22Rv1 (cell line): ENCODE measurements at regions not wholly inside any gene's neighbourhood (a gene's known extent, or its start where the extent isn't known, plus 50 kb on each side); places are given as distances from the start of the nearest gene placed in this dataset.

Experiments used
- ZFX ChIP-seq: fragments of 450-650 bp; IDR thresholded peaks from 2 replicates; pipeline ENCODE4 v1.6.1; 2017; ENCODE audit warnings: antibody characterized with exemption, borderline replicate concordance
- TF ChIP-seq, protein P1 (sequence below): fragments of 450-650 bp; IDR thresholded peaks from 2 replicates; pipeline ENCODE4 v1.5.1; 2017; ENCODE audit warnings: mild to moderate bottlenecking

DNA sequence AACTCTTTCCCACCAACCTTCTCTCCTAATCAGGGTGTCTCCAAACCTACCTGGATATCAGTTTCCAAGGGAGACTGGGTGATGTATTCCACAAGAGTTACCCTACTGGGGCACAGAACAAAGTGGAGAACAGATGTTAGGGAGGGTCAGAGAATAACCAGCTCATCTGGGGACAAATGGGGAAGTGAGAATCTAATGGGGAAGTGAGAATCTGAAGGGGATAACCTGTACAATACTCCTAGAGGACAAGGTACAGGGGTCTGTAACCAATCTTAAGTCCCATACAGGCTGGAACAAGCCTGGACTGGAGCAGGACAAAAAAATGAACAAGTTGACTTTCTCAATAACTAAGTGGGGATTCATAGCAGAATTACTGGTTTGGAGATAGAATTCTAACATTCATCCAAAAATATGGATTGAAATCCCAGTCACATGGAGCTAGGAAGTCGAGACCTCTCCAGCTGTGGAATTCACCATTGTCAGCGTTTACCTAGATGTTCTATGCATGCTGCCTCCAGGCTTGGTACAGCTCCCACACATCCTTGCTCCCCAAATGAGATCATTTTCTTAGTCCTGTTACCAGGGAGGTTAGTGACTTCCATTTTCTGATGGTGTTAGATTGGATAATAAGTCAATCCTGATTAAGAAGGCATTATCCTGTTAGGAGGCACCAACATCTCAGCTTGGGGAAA, 214.8 kb upstream of the MOCS1 start:
- TF ChIP-seq, protein P1, sequence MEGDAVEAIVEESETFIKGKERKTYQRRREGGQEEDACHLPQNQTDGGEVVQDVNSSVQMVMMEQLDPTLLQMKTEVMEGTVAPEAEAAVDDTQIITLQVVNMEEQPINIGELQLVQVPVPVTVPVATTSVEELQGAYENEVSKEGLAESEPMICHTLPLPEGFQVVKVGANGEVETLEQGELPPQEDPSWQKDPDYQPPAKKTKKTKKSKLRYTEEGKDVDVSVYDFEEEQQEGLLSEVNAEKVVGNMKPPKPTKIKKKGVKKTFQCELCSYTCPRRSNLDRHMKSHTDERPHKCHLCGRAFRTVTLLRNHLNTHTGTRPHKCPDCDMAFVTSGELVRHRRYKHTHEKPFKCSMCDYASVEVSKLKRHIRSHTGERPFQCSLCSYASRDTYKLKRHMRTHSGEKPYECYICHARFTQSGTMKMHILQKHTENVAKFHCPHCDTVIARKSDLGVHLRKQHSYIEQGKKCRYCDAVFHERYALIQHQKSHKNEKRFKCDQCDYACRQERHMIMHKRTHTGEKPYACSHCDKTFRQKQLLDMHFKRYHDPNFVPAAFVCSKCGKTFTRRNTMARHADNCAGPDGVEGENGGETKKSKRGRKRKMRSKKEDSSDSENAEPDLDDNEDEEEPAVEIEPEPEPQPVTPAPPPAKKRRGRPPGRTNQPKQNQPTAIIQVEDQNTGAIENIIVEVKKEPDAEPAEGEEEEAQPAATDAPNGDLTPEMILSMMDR: no peak
- no peak for TF ChIP-seq ZFX
